Fibroblast of lung (primary cell): ENCODE measurements at regions not wholly inside any gene's neighbourhood (a gene's known extent, or its start where the extent isn't known, plus 50 kb on each side); places are given as distances from the start of the nearest gene placed in this dataset.

Source experiments
- DNase-seq, 2 donors: peaks; one replicate each; pipeline versions ENCODE4 v3.0.0 to v3.0.0-alpha.2; 2010; ENCODE audit warnings: low read depth in 2 of 2
- H2AFZ ChIP-seq: 2 replicates; pipeline ENCODE4 v1.5.1; 2012; ENCODE audit warnings: low read length, control low read depth, inconsistent platforms
- H3K27ac ChIP-seq: 2 replicates; pipeline ENCODE4 v1.5.1; 2011; ENCODE audit warnings: low read length, control low read depth; ENCODE audit not compliant: insufficient read depth
- H3K27me3 ChIP-seq: 2 replicates; pipeline ENCODE4 v1.5.1; 2011; ENCODE audit warnings: mild to moderate bottlenecking, low read length; ENCODE audit not compliant: control insufficient read depth, insufficient read depth
- H3K36me3 ChIP-seq: 2 replicates; pipeline ENCODE4 v1.5.1; 2011; ENCODE audit warnings: low read length; ENCODE audit not compliant: control insufficient read depth, insufficient read depth
- H3K4me1 ChIP-seq: 2 replicates; pipeline ENCODE4 v1.5.1; 2011; ENCODE audit warnings: low read length; ENCODE audit not compliant: control insufficient read depth, insufficient read depth; ENCODE audit errors: extremely low read depth
- H3K4me2 ChIP-seq: 2 replicates; pipeline ENCODE4 v1.5.1; 2011; ENCODE audit warnings: low read length, control low read depth; ENCODE audit not compliant: insufficient read depth; ENCODE audit errors: extremely low read depth
- H3K4me3 ChIP-seq, 4 experiments: fragments of 200-600 bp in 1 of 4; sonication (generic) in 1 of 4; replicated peaks in 1 of 4; 2 replicates each; pipeline ENCODE4 v1.5.1; 2011 to 2016; ENCODE audit warnings: low read length in 4 of 4, low read depth in 3 of 4, mild to moderate bottlenecking in 3 of 4, control low read depth in 2 of 4, inconsistent platforms in 1 of 4, mixed read lengths in 1 of 4; ENCODE audit not compliant: insufficient read depth in 1 of 4; ENCODE audit errors: control extremely low read depth in 1 of 4
- H3K79me2 ChIP-seq: 2 replicates; pipeline ENCODE4 v1.5.1; 2012; ENCODE audit warnings: mild to moderate bottlenecking, low read length, inconsistent platforms; ENCODE audit not compliant: control insufficient read depth, insufficient read depth
- H3K9ac ChIP-seq: 2 replicates; pipeline ENCODE4 v1.5.1; 2011; ENCODE audit warnings: mild to moderate bottlenecking, low read length, control low read depth; ENCODE audit not compliant: insufficient read depth
- H3K9me3 ChIP-seq: 2 replicates; pipeline ENCODE4 v1.5.1; 2012; ENCODE audit warnings: low read depth, low read length; ENCODE audit not compliant: control insufficient read depth, insufficient read depth
- H4K20me1 ChIP-seq: 2 replicates; pipeline ENCODE4 v1.5.1; 2011; ENCODE audit warnings: low read length; ENCODE audit not compliant: control insufficient read depth, insufficient read depth; ENCODE audit errors: extremely low read depth
- CTCF ChIP-seq, 2 donors: IDR thresholded peaks in 1 of 2; conservative IDR thresholded peaks in 1 of 2; 1 replicate in 1 of 2; 2 replicates in 1 of 2; pipeline ENCODE4 v1.5.1; 2011 to 2012; ENCODE audit warnings: low read length in 2 of 2, control low read depth in 1 of 2, inconsistent platforms in 1 of 2, low read depth in 1 of 2, mild to moderate bottlenecking in 1 of 2
- EZH2 ChIP-seq: IDR thresholded peaks from 2 replicates; pipeline ENCODE4 v1.5.1; 2012; ENCODE audit warnings: low read length, control low read depth, mild to moderate bottlenecking; ENCODE audit errors: missing control alignments

- TF ChIP-seq EZH2 (no peak), CTCF (conservative IDR thresholded peaks at IDR 0.05 in 1 of 2, IDR thresholded peaks at IDR 0.05 in 1 of 2; ENCODE audit: low read depth in 1 of 2, low read length in 2 of 2) (no peak)
- no peak overlapping the region for H3K4me2 ChIP-seq
- H3K36me3 ChIP-seq, result no peaks in the 10 kb centered on the region
- H2AFZ ChIP-seq, result no peak overlapping the region
- no peaks in the 10 kb centered on the region for H3K79me2 ChIP-seq
- H3K4me3 ChIP-seq, result no peak overlapping the region
- no peaks in the 10 kb centered on the region for H4K20me1 ChIP-seq
- H3K27ac ChIP-seq, result no peak overlapping the region
- H3K27me3 ChIP-seq, result no peaks in the 10 kb centered on the region
- no peak overlapping the region for H3K9ac ChIP-seq
- no peak for DNase-seq
- no peaks in the 10 kb centered on the region for H3K9me3 ChIP-seq
- H3K4me1 ChIP-seq, result no peaks in the 10 kb centered on the region
Observed at GRCh38 chr3:22856811-22857210, 346.3 kb upstream of the UBE2E2 start.

- no peak overlapping the region for H3K4me3 ChIP-seq
- H3K4me1 ChIP-seq, result no peaks in the 10 kb centered on the region
- H3K9me3 ChIP-seq, result no peaks in the 10 kb centered on the region
- no peak overlapping the region for H3K4me2 ChIP-seq
- DNase-seq, result no peak
- no peaks in the 10 kb centered on the region for H3K36me3 ChIP-seq
- no peaks in the 10 kb centered on the region for H4K20me1 ChIP-seq
- H3K27me3 ChIP-seq, result no peaks in the 10 kb centered on the region
- no peak overlapping the region for H3K9ac ChIP-seq
- H3K79me2 ChIP-seq, result no peaks in the 10 kb centered on the region
- no peak for TF ChIP-seq CTCF (conservative IDR thresholded peaks at IDR 0.05 in 1 of 2, IDR thresholded peaks at IDR 0.05 in 1 of 2; ENCODE audit: low read depth in 1 of 2, low read length in 2 of 2)
- no peak for TF ChIP-seq EZH2
- no peak overlapping the region for H2AFZ ChIP-seq
- no peak overlapping the region for H3K27ac ChIP-seq
Observed at GRCh38 chr3:22858486-22858885, 344.6 kb upstream of the UBE2E2 start.

GRCh38 chr3:22859618-22860017 lies 343.5 kb upstream of the UBE2E2 start:
- no peak overlapping the region for H2AFZ ChIP-seq
- no peaks in the 10 kb centered on the region for H3K9me3 ChIP-seq
- no peaks in the 10 kb centered on the region for H3K79me2 ChIP-seq
- H3K27ac ChIP-seq, result no peak overlapping the region
- no peak overlapping the region for H3K9ac ChIP-seq
- H3K36me3 ChIP-seq, result no peaks in the 10 kb centered on the region
- no peak for TF ChIP-seq EZH2
- no peak for TF ChIP-seq CTCF (conservative IDR thresholded peaks at IDR 0.05 in 1 of 2, IDR thresholded peaks at IDR 0.05 in 1 of 2; ENCODE audit: low read depth in 1 of 2, low read length in 2 of 2)
- H3K4me1 ChIP-seq, result no peaks in the 10 kb centered on the region
- H4K20me1 ChIP-seq, result no peaks in the 10 kb centered on the region
- H3K4me3 ChIP-seq, result no peak overlapping the region
- no peak for DNase-seq
- no peaks in the 10 kb centered on the region for H3K27me3 ChIP-seq
- H3K4me2 ChIP-seq, result no peak overlapping the region
